Endothelial cell (in vitro differentiated cells): ENCODE measurements at regions not wholly inside any gene's neighbourhood (a gene's known extent, or its start where the extent isn't known, plus 50 kb on each side); places are given as distances from the start of the nearest gene placed in this dataset.

Experiments
- DNase-seq: peaks from one replicate; pipeline ENCODE4 v3.0.0; 2021; ENCODE audit warnings: low spot score
- H3K27ac Mint-ChIP-seq: one replicate; pipeline ENCODE4 v1.8.0; 2021; ENCODE audit warnings: mixed read lengths, inconsistent platforms; ENCODE audit not compliant: unreplicated experiment
- H3K27me3 Mint-ChIP-seq: one replicate; pipeline ENCODE4 v1.8.0; 2021; ENCODE audit warnings: mild to moderate bottlenecking, moderate library complexity, mixed read lengths, inconsistent platforms; ENCODE audit not compliant: unreplicated experiment
- H3K36me3 Mint-ChIP-seq: one replicate; pipeline ENCODE4 v1.8.0; 2021; ENCODE audit warnings: mild to moderate bottlenecking, low read depth, mixed read lengths, inconsistent platforms; ENCODE audit not compliant: unreplicated experiment
- H3K4me1 Mint-ChIP-seq: one replicate; pipeline ENCODE4 v1.8.0; 2021; ENCODE audit warnings: mild to moderate bottlenecking, mixed read lengths, inconsistent platforms; ENCODE audit not compliant: unreplicated experiment
- H3K4me3 Mint-ChIP-seq: one replicate; pipeline ENCODE4 v1.8.0; 2021; ENCODE audit warnings: mild to moderate bottlenecking, mixed read lengths, inconsistent platforms; ENCODE audit not compliant: unreplicated experiment
- H3K9me3 Mint-ChIP-seq: one replicate; pipeline ENCODE4 v1.8.0; 2021; ENCODE audit warnings: mixed read lengths, inconsistent platforms; ENCODE audit not compliant: unreplicated experiment
- CTCF ChIP-seq: fragments of 200-600 bp; sonication (generic); IDR thresholded peaks from one replicate; pipeline ENCODE4 v1.5.0; 2021; ENCODE audit warnings: antibody characterized with exemption; ENCODE audit not compliant: unreplicated experiment

- no peak for TF ChIP-seq CTCF
- no peaks in the 10 kb centered on the region for H3K4me1 Mint-ChIP-seq
- H3K4me3 Mint-ChIP-seq: no peak overlapping the region
- H3K27ac Mint-ChIP-seq: no peak overlapping the region
- DNase-seq: no peak
- no peaks in the 10 kb centered on the region for H3K36me3 Mint-ChIP-seq
- H3K27me3 Mint-ChIP-seq: peaks cover 3% of the 10 kb centered on the region
- H3K9me3 Mint-ChIP-seq: no peaks in the 10 kb centered on the region
Measured at GRCh38 chr6:154615483-154616025, 105.1 kb upstream of the CNKSR3 start.

GRCh38 chr6:154617175-154617574 lies 106.7 kb upstream of the CNKSR3 start:
- Mint-ChIP-seq H3K27ac (no peak overlapping the region), H3K27me3 (peaks cover 3% of the 10 kb centered on the region)

GRCh38 chr6:154619146-154619545 lies 108.7 kb upstream of the CNKSR3 start:
- no peak for DNase-seq
- no peaks in the 10 kb centered on the region for H3K36me3 Mint-ChIP-seq
- H3K27me3 Mint-ChIP-seq: peaks cover 3% of the 10 kb centered on the region
- H3K27ac Mint-ChIP-seq: no peak overlapping the region
- TF ChIP-seq CTCF: no peak
- no peaks in the 10 kb centered on the region for H3K4me1 Mint-ChIP-seq
- no peaks in the 10 kb centered on the region for H3K9me3 Mint-ChIP-seq
- no peak overlapping the region for H3K4me3 Mint-ChIP-seq

More at GRCh38 chr6:154617175-154617574, 106.7 kb upstream of the CNKSR3 start:
- Mint-ChIP-seq H3K36me3 (no peaks in the 10 kb centered on the region), H3K4me1 (no peaks in the 10 kb centered on the region), H3K9me3 (no peaks in the 10 kb centered on the region), H3K4me3 (no peak overlapping the region)
- no peak for DNase-seq
- no peak for TF ChIP-seq CTCF

DNA sequence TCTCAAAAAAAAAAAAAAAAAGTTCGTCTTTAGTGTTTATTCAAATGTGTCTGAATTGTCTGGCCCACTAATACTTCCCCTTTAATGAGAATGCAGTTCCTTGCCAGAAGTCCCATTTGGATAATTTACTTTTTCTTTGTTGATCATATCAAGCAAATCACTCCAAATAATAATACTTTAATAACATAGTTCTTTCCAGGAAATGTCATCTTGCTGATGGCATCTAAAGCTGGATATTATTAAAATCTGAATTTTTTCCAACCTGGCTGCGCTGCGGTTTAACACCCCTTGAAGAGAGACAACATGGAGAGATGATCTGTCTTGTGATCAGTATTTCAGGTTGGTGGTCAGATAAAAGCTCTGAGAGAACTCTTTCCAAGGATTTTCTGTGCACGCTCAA lies 111.2 kb upstream of the CNKSR3 start:
- no peaks in the 10 kb centered on the region for H3K4me1 Mint-ChIP-seq
- H3K9me3 Mint-ChIP-seq: no peaks in the 10 kb centered on the region
- peaks cover 4% of the 10 kb centered on the region for H3K27me3 Mint-ChIP-seq
- no peak for DNase-seq
- TF ChIP-seq CTCF: no peak
- no peaks in the 10 kb centered on the region for H3K36me3 Mint-ChIP-seq
- H3K4me3 Mint-ChIP-seq: no peak overlapping the region
- H3K27ac Mint-ChIP-seq: no peak overlapping the region

DNA sequence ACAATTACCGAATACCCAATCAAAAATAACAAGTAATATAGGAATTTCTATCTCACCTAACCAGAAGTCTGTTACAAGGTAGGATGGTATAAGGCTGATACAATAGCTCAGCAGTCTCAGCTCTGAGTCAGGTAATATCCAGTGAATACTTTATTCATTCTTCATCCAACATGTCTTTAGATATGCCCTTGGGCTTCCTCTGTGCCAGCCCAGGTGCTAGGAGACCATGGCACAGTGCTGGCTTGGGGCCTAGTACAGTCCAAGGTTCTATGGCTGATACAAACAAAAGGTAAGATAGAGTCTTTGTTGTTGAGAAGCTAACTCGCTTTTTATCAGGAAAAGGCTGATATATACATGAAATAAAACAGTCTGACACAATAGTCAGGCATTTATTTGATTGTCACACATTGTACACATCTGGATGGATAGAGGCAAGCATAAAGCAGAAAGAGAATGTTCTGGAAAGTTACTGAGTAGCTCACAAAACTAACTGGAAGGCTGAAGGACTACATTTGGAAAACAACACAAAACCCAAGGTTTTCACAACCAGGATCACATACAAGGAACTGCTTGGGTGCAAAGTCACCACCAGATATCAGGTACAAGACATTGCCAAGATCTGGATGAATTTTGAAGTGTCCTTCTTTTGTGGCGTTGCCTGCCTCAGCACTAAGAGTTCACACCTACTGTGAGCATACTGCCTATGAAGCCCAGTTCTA lies 110.4 kb upstream of the SCAF8 start:
- Mint-ChIP-seq H3K27ac (no peak overlapping the region), H3K27me3 (peaks cover 4% of the 10 kb centered on the region), H3K36me3 (no peaks in the 10 kb centered on the region), H3K4me3 (no peak overlapping the region), H3K4me1 (no peaks in the 10 kb centered on the region), H3K9me3 (no peaks in the 10 kb centered on the region)
- TF ChIP-seq CTCF: no peak
- no peak for DNase-seq
